K562 (cell line): ENCODE measurements at regions not wholly inside any gene's neighbourhood (a gene's known extent, or its start where the extent isn't known, plus 50 kb on each side); places are given as distances from the start of the nearest gene placed in this dataset.

Source experiments
- FOXP1 ChIP-seq: sonication (generic); formaldehyde crosslinking; IDR thresholded peaks from 2 replicates; pipeline ENCODE4 v1.8.0; 2022; ENCODE audit warnings: mild to moderate bottlenecking, missing genetic modification reagents
- HLTF ChIP-seq: fragments of 450-650 bp; IDR thresholded peaks from 2 replicates; pipeline ENCODE4 v1.6.1; 2016
- HNRNPUL1 ChIP-seq: fragments of 200-400 bp; formaldehyde crosslinking; IDR thresholded peaks from 2 replicates; pipeline ENCODE4 v1.6.1; 2017; ENCODE audit warnings: low read length
- HOXB6 ChIP-seq: fragments of 250-450 bp; sonication (Bioruptor Pico); IDR thresholded peaks from 2 replicates; pipeline ENCODE4 v1.5.1; 2022; ENCODE audit warnings: mild to moderate bottlenecking, borderline replicate concordance
- RAD21 ChIP-seq, 2 experiments: fragments of 250-450 bp in 1 of 2; fragments of 450-650 bp in 1 of 2; sonication (Bioruptor Pico) in 1 of 2; formaldehyde crosslinking in 1 of 2; IDR thresholded peaks in 1 of 2; conservative IDR thresholded peaks in 1 of 2; 2 replicates each; pipeline versions ENCODE4 v1.4.0 to v1.8.0; 2020 to 2022; ENCODE audit warnings: mild to moderate bottlenecking in 2 of 2, moderate library complexity in 1 of 2
- SMARCA4 ChIP-seq: fragments of 450-650 bp; IDR thresholded peaks from 2 replicates; pipeline ENCODE4 v1.6.1; 2016
- TF ChIP-seq, protein P1 (sequence below): sonication (generic); formaldehyde crosslinking; IDR thresholded peaks from 2 replicates; pipeline ENCODE4 v1.8.1; 2023; ENCODE audit warnings: missing genetic modification reagents, mild to moderate bottlenecking, borderline replicate concordance
- TF ChIP-seq, protein P2 (sequence below): sonication (generic); formaldehyde crosslinking; IDR thresholded peaks from 2 replicates; pipeline ENCODE4 v1.8.0; 2022; ENCODE audit warnings: missing genetic modification reagents, mild to moderate bottlenecking, borderline replicate concordance
- TF ChIP-seq, protein P3 (sequence below): sonication (generic); formaldehyde crosslinking; IDR thresholded peaks from 2 replicates; pipeline ENCODE4 v1.8.1; 2023; ENCODE audit warnings: mild to moderate bottlenecking, missing genetic modification reagents
- TF ChIP-seq, protein P4 (sequence below): fragments of 250-450 bp; sonication (Bioruptor Pico); IDR thresholded peaks from 2 replicates; pipeline ENCODE4 v1.5.0; 2021; ENCODE audit warnings: mild to moderate bottlenecking, borderline replicate concordance
- TF ChIP-seq, protein P5 (sequence below): fragments of 450-650 bp; IDR thresholded peaks from 2 replicates; pipeline ENCODE4 v1.6.1; 2016; ENCODE audit warnings: low read depth, mild to moderate bottlenecking, moderate library complexity
- TF ChIP-seq, protein P6 (sequence below): sonication (generic); formaldehyde crosslinking; IDR thresholded peaks from 2 replicates; pipeline ENCODE4 v1.8.0; 2022; ENCODE audit warnings: missing genetic modification reagents, mild to moderate bottlenecking, moderate library complexity, borderline replicate concordance

DNA sequence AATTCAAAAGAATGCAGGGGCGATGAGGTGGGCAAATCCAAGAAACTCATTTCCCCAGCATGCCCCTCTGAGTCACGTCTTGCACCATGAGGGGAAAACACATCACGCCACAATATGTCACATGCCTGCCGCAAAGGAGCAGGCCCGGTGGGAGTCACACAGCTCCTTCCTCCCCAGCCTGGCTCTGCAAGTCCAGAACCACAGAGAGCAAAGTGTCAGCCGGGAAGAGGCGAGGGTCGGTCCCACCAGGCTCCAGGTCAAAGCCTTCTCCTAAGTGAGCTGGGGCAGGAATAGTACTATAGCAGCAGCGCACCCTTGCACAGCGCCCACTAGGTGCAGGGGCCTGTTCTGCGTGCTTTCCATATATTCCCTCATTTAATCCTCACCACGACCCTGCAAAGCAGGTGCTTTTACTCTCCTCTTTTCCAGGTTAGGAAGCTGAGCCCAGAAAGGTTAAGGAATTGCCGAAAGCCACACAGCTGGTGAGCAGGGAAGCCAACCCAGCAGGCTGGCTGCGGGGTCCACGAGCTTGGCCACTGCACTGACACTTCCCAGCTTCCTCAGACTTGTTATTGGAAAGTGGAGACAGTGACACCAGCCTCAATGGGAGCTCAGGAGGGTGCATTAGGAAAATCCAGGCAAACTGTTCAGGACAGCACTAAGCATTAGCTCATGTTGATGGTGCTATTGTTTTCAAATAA lies 94.0 kb upstream of the ZMIZ1 start (continued):
- TF ChIP-seq, protein P1, sequence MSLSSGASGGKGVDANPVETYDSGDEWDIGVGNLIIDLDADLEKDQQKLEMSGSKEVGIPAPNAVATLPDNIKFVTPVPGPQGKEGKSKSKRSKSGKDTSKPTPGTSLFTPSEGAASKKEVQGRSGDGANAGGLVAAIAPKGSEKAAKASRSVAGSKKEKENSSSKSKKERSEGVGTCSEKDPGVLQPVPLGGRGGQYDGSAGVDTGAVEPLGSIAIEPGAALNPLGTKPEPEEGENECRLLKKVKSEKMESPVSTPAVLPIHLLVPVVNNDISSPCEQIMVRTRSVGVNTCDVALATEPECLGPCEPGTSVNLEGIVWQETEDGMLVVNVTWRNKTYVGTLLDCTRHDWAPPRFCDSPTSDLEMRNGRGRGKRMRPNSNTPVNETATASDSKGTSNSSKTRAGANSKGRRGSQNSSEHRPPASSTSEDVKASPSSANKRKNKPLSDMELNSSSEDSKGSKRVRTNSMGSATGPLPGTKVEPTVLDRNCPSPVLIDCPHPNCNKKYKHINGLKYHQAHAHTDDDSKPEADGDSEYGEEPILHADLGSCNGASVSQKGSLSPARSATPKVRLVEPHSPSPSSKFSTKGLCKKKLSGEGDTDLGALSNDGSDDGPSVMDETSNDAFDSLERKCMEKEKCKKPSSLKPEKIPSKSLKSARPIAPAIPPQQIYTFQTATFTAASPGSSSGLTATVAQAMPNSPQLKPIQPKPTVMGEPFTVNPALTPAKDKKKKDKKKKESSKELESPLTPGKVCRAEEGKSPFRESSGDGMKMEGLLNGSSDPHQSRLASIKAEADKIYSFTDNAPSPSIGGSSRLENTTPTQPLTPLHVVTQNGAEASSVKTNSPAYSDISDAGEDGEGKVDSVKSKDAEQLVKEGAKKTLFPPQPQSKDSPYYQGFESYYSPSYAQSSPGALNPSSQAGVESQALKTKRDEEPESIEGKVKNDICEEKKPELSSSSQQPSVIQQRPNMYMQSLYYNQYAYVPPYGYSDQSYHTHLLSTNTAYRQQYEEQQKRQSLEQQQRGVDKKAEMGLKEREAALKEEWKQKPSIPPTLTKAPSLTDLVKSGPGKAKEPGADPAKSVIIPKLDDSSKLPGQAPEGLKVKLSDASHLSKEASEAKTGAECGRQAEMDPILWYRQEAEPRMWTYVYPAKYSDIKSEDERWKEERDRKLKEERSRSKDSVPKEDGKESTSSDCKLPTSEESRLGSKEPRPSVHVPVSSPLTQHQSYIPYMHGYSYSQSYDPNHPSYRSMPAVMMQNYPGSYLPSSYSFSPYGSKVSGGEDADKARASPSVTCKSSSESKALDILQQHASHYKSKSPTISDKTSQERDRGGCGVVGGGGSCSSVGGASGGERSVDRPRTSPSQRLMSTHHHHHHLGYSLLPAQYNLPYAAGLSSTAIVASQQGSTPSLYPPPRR (CRISPR knock-in tag) = no peak
- TF ChIP-seq, protein P2, sequence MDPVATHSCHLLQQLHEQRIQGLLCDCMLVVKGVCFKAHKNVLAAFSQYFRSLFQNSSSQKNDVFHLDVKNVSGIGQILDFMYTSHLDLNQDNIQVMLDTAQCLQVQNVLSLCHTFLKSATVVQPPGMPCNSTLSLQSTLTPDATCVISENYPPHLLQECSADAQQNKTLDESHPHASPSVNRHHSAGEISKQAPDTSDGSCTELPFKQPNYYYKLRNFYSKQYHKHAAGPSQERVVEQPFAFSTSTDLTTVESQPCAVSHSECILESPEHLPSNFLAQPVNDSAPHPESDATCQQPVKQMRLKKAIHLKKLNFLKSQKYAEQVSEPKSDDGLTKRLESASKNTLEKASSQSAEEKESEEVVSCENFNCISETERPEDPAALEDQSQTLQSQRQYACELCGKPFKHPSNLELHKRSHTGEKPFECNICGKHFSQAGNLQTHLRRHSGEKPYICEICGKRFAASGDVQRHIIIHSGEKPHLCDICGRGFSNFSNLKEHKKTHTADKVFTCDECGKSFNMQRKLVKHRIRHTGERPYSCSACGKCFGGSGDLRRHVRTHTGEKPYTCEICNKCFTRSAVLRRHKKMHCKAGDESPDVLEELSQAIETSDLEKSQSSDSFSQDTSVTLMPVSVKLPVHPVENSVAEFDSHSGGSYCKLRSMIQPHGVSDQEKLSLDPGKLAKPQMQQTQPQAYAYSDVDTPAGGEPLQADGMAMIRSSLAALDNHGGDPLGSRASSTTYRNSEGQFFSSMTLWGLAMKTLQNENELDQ (CRISPR knock-in tag) = no peak
- TF ChIP-seq HNRNPUL1 (no peak), FOXP1 (CRISPR knock-in tag) (peak; percentile 46; the same call in 1 of the 2 replicates), HLTF (no peak), SMARCA4 (peak; percentile 66; the same call in 1 of the 2 replicates), RAD21 (CRISPR knock-in tag; conservative IDR thresholded peaks at IDR 0.05 in 1 of 2, IDR thresholded peaks at IDR 0.05 in 1 of 2) (peak; percentile 47 to 66), HOXB6 (CRISPR knock-in tag) (no peak)
- TF ChIP-seq, protein P3, sequence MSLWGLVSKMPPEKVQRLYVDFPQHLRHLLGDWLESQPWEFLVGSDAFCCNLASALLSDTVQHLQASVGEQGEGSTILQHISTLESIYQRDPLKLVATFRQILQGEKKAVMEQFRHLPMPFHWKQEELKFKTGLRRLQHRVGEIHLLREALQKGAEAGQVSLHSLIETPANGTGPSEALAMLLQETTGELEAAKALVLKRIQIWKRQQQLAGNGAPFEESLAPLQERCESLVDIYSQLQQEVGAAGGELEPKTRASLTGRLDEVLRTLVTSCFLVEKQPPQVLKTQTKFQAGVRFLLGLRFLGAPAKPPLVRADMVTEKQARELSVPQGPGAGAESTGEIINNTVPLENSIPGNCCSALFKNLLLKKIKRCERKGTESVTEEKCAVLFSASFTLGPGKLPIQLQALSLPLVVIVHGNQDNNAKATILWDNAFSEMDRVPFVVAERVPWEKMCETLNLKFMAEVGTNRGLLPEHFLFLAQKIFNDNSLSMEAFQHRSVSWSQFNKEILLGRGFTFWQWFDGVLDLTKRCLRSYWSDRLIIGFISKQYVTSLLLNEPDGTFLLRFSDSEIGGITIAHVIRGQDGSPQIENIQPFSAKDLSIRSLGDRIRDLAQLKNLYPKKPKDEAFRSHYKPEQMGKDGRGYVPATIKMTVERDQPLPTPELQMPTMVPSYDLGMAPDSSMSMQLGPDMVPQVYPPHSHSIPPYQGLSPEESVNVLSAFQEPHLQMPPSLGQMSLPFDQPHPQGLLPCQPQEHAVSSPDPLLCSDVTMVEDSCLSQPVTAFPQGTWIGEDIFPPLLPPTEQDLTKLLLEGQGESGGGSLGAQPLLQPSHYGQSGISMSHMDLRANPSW (CRISPR knock-in tag) = no peak
- TF ChIP-seq, protein P4, sequence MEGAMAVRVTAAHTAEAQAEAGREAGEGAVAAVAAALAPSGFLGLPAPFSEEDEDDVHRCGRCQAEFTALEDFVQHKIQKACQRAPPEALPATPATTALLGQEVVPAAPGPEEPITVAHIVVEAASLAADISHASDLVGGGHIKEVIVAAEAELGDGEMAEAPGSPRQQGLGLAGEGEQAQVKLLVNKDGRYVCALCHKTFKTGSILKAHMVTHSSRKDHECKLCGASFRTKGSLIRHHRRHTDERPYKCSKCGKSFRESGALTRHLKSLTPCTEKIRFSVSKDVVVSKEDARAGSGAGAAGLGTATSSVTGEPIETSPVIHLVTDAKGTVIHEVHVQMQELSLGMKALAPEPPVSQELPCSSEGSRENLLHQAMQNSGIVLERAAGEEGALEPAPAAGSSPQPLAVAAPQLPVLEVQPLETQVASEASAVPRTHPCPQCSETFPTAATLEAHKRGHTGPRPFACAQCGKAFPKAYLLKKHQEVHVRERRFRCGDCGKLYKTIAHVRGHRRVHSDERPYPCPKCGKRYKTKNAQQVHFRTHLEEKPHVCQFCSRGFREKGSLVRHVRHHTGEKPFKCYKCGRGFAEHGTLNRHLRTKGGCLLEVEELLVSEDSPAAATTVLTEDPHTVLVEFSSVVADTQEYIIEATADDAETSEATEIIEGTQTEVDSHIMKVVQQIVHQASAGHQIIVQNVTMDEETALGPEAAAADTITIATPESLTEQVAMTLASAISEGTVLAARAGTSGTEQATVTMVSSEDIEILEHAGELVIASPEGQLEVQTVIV (CRISPR knock-in tag) = no peak
- TF ChIP-seq, protein P5, sequence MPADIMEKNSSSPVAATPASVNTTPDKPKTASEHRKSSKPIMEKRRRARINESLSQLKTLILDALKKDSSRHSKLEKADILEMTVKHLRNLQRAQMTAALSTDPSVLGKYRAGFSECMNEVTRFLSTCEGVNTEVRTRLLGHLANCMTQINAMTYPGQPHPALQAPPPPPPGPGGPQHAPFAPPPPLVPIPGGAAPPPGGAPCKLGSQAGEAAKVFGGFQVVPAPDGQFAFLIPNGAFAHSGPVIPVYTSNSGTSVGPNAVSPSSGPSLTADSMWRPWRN = no peak
- TF ChIP-seq, protein P6, sequence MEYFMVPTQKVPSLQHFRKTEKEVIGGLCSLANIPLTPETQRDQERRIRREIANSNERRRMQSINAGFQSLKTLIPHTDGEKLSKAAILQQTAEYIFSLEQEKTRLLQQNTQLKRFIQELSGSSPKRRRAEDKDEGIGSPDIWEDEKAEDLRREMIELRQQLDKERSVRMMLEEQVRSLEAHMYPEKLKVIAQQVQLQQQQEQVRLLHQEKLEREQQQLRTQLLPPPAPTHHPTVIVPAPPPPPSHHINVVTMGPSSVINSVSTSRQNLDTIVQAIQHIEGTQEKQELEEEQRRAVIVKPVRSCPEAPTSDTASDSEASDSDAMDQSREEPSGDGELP (CRISPR knock-in tag) = peak; percentile 35
